DOHH2 (cell line): ENCODE measurements at regions not wholly inside any gene's neighbourhood (a gene's known extent, or its start where the extent isn't known, plus 50 kb on each side); places are given as distances from the start of the nearest gene placed in this dataset.

ENCODE experiments used
- EZH2phosphoT487 ChIP-seq: fragments of 200-600 bp; sonication (generic); IDR thresholded peaks from 2 replicates; pipeline ENCODE4 v1.6.1; 2017; ENCODE audit warnings: borderline replicate concordance, mild to moderate bottlenecking, antibody characterized with exemption, low read length, moderate library complexity, mixed read lengths
- TF ChIP-seq, protein P1 (sequence below): fragments of 200-600 bp; sonication (generic); IDR thresholded peaks from one replicate; pipeline ENCODE4 v1.5.1; 2014; ENCODE audit warnings: antibody characterized with exemption, mild to moderate bottlenecking, low read depth, low read length; ENCODE audit not compliant: poor library complexity, severe bottlenecking

DNA sequence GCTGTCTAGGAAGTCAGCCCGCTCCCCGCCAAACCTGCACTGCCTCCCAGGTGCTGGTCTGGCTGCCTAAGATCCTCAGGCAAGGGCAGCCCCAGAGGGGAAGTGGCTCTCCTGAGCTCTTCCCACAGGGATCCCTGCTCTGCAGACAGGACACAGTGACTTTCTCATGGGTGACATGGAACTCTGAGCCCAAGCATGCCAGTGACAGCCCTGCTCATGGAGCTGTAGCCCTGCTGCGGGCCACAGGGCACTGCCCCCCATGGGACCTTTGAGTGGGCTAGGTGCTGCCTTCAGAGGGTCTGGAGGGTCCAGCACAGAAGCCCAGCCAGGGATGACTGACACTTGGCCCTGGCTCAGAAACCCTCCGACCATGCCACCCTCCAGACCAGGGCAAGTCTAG is 109.1 kb downstream of the TUBA3C start:
- TF ChIP-seq, protein P1, sequence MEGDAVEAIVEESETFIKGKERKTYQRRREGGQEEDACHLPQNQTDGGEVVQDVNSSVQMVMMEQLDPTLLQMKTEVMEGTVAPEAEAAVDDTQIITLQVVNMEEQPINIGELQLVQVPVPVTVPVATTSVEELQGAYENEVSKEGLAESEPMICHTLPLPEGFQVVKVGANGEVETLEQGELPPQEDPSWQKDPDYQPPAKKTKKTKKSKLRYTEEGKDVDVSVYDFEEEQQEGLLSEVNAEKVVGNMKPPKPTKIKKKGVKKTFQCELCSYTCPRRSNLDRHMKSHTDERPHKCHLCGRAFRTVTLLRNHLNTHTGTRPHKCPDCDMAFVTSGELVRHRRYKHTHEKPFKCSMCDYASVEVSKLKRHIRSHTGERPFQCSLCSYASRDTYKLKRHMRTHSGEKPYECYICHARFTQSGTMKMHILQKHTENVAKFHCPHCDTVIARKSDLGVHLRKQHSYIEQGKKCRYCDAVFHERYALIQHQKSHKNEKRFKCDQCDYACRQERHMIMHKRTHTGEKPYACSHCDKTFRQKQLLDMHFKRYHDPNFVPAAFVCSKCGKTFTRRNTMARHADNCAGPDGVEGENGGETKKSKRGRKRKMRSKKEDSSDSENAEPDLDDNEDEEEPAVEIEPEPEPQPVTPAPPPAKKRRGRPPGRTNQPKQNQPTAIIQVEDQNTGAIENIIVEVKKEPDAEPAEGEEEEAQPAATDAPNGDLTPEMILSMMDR, result no peak
- TF ChIP-seq EZH2phosphoT487, result no peak
